CD4-positive, alpha-beta T cell treated with Interleukin-12 subunit alpha and Interleukin-12 subunit beta, for 1 hour (primary cell): ENCODE measurements at regions not wholly inside any gene's neighbourhood (a gene's known extent, or its start where the extent isn't known, plus 50 kb on each side); places are given as distances from the start of the nearest gene placed in this dataset.
"Not testable (repeated sequence)": the region's sequence is repeated elsewhere in the genome, so short reads cannot be mapped to it uniquely, and the experiment has no call there.

Experiments used
- DNase-seq: peaks from one replicate; pipeline ENCODE4 v3.0.0-alpha.2; 2020

GRCh38 chr2:76163860-76164259 is 453.1 kb upstream of the GCFC2 start:
- DNase-seq, result no peak

- no peak for DNase-seq
These were observed 450.0 kb upstream of the GCFC2 start for GRCh38 chr2:76160670-76161069.

- DNase-seq, result no peak
These were observed 448.4 kb upstream of the GCFC2 start for GRCh38 chr2:76159042-76159648.

- no peak for DNase-seq
These were observed 446.8 kb upstream of the GCFC2 start for GRCh38 chr2:76157531-76157930.

GRCh38 chr2:76154981-76155380 is 444.3 kb upstream of the GCFC2 start:
- no peak for DNase-seq

- DNase-seq, result no peak
These were observed 439.1 kb upstream of the GCFC2 start for GRCh38 chr2:76149846-76150245.

GRCh38 chr2:76139303-76139702 is 428.6 kb upstream of the GCFC2 start:
- DNase-seq, result not testable (repeated sequence)

GRCh38 chr2:76128622-76129021 is 417.9 kb upstream of the GCFC2 start:
- DNase-seq, result no peak

GRCh38 chr2:76120176-76120575 is 409.5 kb upstream of the GCFC2 start:
- no peak for DNase-seq

- DNase-seq, result no peak
These were observed 379.0 kb upstream of the GCFC2 start for GRCh38 chr2:76089683-76090082.

- no peak for DNase-seq
These were observed 372.5 kb upstream of the GCFC2 start for GRCh38 chr2:76083248-76083647.

- DNase-seq, result no peak
These were observed 371.8 kb upstream of the GCFC2 start for GRCh38 chr2:76082509-76082908.

- DNase-seq, result no peak
These were observed 369.4 kb upstream of the GCFC2 start for GRCh38 chr2:76080154-76080553.

GRCh38 chr2:76075126-76075525 is 364.4 kb upstream of the GCFC2 start:
- no peak for DNase-seq

GRCh38 chr2:76073992-76074604 is 363.4 kb upstream of the GCFC2 start:
- DNase-seq, result no peak

GRCh38 chr2:76050196-76050595 is 339.5 kb upstream of the GCFC2 start:
- DNase-seq, result no peak

- DNase-seq, result no peak
These were observed 334.0 kb upstream of the GCFC2 start for GRCh38 chr2:76044701-76045100.

GRCh38 chr2:76039505-76039904 is 328.8 kb upstream of the GCFC2 start:
- DNase-seq, result no peak

GRCh38 chr2:76027761-76028160 is 317.0 kb upstream of the GCFC2 start:
- DNase-seq, result no peak

- no peak for DNase-seq
These were observed 308.4 kb upstream of the GCFC2 start for GRCh38 chr2:76019128-76019527.

GRCh38 chr2:76009484-76009883 is 298.8 kb upstream of the GCFC2 start:
- no peak for DNase-seq

GRCh38 chr2:76008001-76008702 is 297.4 kb upstream of the GCFC2 start:
- DNase-seq, result no peak

- DNase-seq, result no peak
These were observed 289.7 kb upstream of the GCFC2 start for GRCh38 chr2:76000425-76000824.

- DNase-seq, result no peak
These were observed 287.7 kb upstream of the GCFC2 start for GRCh38 chr2:75998451-75998850.

GRCh38 chr2:75994759-75995158 is 284.0 kb upstream of the GCFC2 start:
- DNase-seq, result no peak
